Thyroid gland (tissue), 4 donors: ENCODE measurements at regions not wholly inside any gene's neighbourhood (a gene's known extent, or its start where the extent isn't known, plus 50 kb on each side); places are given as distances from the start of the nearest gene placed in this dataset.

Source experiments
- CTCF ChIP-seq, 6 experiments: fragments of 200-600 bp in 3 of 6; fragments of 450-650 bp in 3 of 6; sonication (generic) in 3 of 6; IDR thresholded peaks; one replicate each; pipeline ENCODE4 v1.5.1; 2016 to 2019; ENCODE audit warnings: antibody characterized with exemption in 6 of 6, mild to moderate bottlenecking in 2 of 6, inconsistent platforms in 1 of 6, moderate library complexity in 1 of 6
- POLR2A ChIP-seq, 2 donors: fragments of 450-650 bp; IDR thresholded peaks; one replicate each; pipeline ENCODE4 v1.6.1; 2017; ENCODE audit warnings: antibody characterized with exemption in 2 of 2, mild to moderate bottlenecking in 2 of 2, moderate library complexity in 1 of 2

DNA sequence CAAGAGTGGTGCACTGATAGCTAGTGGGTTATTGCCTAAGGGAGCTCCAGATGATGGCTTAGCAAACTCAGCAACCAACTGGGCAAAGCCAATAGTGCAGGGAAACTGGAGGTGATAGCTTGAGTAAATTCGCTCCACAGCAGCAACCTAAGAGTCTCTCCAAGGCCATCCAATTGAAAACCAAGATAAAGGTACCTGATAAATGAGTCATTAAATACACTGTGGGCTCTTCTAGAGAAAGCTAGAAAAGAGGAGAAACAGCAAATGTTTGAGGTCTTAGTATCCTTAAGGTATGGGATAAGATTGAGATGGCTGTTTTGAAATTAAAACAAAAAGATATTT is 197.8 kb upstream of the ERBB4 start:
- TF ChIP-seq CTCF (IDR thresholded peaks at IDR 0.05): no peak
- no peak for TF ChIP-seq POLR2A (IDR thresholded peaks at IDR 0.05)
